Natural killer cell treated with Interleukin-12 subunit alpha and Interleukin-12 subunit beta and Interleukin-15 and Interleukin-18, amount 100 ng/mL, for 72 hours (primary cell): ENCODE measurements at regions not wholly inside any gene's neighbourhood (a gene's known extent, or its start where the extent isn't known, plus 50 kb on each side); places are given as distances from the start of the nearest gene placed in this dataset.
"Not testable (repeated sequence)": the region's sequence is repeated elsewhere in the genome, so short reads cannot be mapped to it uniquely, and the experiment has no call there.

Experiments
- ATAC-seq, 2 donors: fragments of 150-1000 bp; cut with Tn5 transposase in 1 of 2; sonication (Bioruptor Pico), chemical (Tn5 transposase) in 1 of 2; 2 replicates each; pipeline ENCODE4 v1.10.0; 2021
- DNase-seq: peaks from one replicate; pipeline ENCODE4 v3.0.0; 2022; ENCODE audit warnings: low spot score
- H3K27ac Mint-ChIP-seq, 2 donors: 1 replicate in 1 of 2; 2 replicates in 1 of 2; pipeline ENCODE4 v1.8.0; 2022; ENCODE audit warnings: mixed read lengths in 2 of 2, mild to moderate bottlenecking in 1 of 2, moderate library complexity in 1 of 2
- H3K27me3 Mint-ChIP-seq, 2 donors: 1 replicate in 1 of 2; 2 replicates in 1 of 2; pipeline ENCODE4 v1.8.0; 2022; ENCODE audit warnings: mixed read lengths in 2 of 2
- H3K36me3 Mint-ChIP-seq: one replicate; pipeline ENCODE4 v1.8.0; 2022; ENCODE audit warnings: mixed read lengths
- H3K4me1 Mint-ChIP-seq, 2 donors: 1 replicate in 1 of 2; 2 replicates in 1 of 2; pipeline ENCODE4 v1.8.0; 2022; ENCODE audit warnings: low read depth in 2 of 2, mixed read lengths in 2 of 2, mild to moderate bottlenecking in 1 of 2
- H3K4me3 Mint-ChIP-seq: one replicate; pipeline ENCODE4 v1.8.0; 2022; ENCODE audit warnings: mixed read lengths
- H3K9me3 Mint-ChIP-seq: 2 replicates; pipeline ENCODE4 v1.8.0; 2022; ENCODE audit warnings: mixed read lengths

GRCh38 chr19:37303591-37304171, 67.2 kb upstream of the ZNF527 start:
- peaks cover 0 to 4% of the 10 kb centered on the region in 2 donors for H3K27me3 Mint-ChIP-seq
- peaks cover 6% of the 10 kb centered on the region for H3K36me3 Mint-ChIP-seq
- peak overlapping the region in 1 of 2 donors; percentile 73 for H3K27ac Mint-ChIP-seq
- H3K4me1 Mint-ChIP-seq: peaks cover 0 to 4% of the 10 kb centered on the region in 2 donors
- peak overlapping the region; percentile 3 for H3K4me3 Mint-ChIP-seq
- peaks cover 4% of the 10 kb centered on the region for H3K9me3 Mint-ChIP-seq
- ATAC-seq (no peak), DNase-seq (no peak)

- Mint-ChIP-seq H3K27ac (peak overlapping the region in 1 of 2 donors; percentile 73), H3K4me3 (no peak overlapping the region), H3K36me3 (peaks cover 6% of the 10 kb centered on the region), H3K4me1 (peaks cover 0 to 4% of the 10 kb centered on the region in 2 donors), H3K9me3 (peaks cover 4% of the 10 kb centered on the region), H3K27me3 (peaks cover 0 to 4% of the 10 kb centered on the region in 2 donors)
- DNase-seq (no peak), ATAC-seq (peak in 1 of 2 donors; percentile 55)
Observed at GRCh38 chr19:37304190-37304883, 66.6 kb upstream of the ZNF527 start.

- peaks cover 4% of the 10 kb centered on the region for H3K9me3 Mint-ChIP-seq
Observed at GRCh38 chr19:37304884-37305255, 66.0 kb upstream of the ZNF527 start.

GRCh38 chr19:37306383-37306963, 64.4 kb upstream of the ZNF527 start:
- ATAC-seq: no peak
- H3K9me3 Mint-ChIP-seq: peaks cover 4% of the 10 kb centered on the region
- no peak for DNase-seq
- peaks cover 3 to 5% of the 10 kb centered on the region in 2 donors for H3K27me3 Mint-ChIP-seq
- no peak overlapping the region for H3K27ac Mint-ChIP-seq
- H3K4me3 Mint-ChIP-seq: no peak overlapping the region
- H3K4me1 Mint-ChIP-seq: peaks cover 0 to 4% of the 10 kb centered on the region in 2 donors
- peaks cover 6% of the 10 kb centered on the region for H3K36me3 Mint-ChIP-seq

More at GRCh38 chr19:37304884-37305255, 66.0 kb upstream of the ZNF527 start:
- Mint-ChIP-seq H3K27me3 (peaks cover 0 to 4% of the 10 kb centered on the region in 2 donors), H3K27ac (no peak overlapping the region), H3K36me3 (peaks cover 6% of the 10 kb centered on the region), H3K4me3 (no peak overlapping the region), H3K4me1 (peaks cover 0 to 4% of the 10 kb centered on the region in 2 donors)
- DNase-seq (no peak), ATAC-seq (no peak)

GRCh38 chr19:37309834-37310575, 60.9 kb upstream of the ZNF527 start:
- no peak overlapping the region for H3K27ac Mint-ChIP-seq
- peaks cover 4% of the 10 kb centered on the region for H3K9me3 Mint-ChIP-seq
- ATAC-seq (no peak), DNase-seq (no peak)
- H3K27me3 Mint-ChIP-seq: peaks cover 3 to 7% of the 10 kb centered on the region in 2 donors
- H3K4me3 Mint-ChIP-seq: no peak overlapping the region
- peaks cover 9% of the 10 kb centered on the region for H3K36me3 Mint-ChIP-seq
- H3K4me1 Mint-ChIP-seq: peaks cover 12 to 16% of the 10 kb centered on the region in 2 donors

GRCh38 chr19:37312531-37313334, 58.2 kb upstream of the ZNF527 start:
- peak overlapping the region; percentile 64 to 69 for H3K27ac Mint-ChIP-seq
- ATAC-seq: peak; percentile 57 to 64

GRCh38 chr19:37313335-37313627, 57.6 kb upstream of the ZNF527 start:
- H3K27ac Mint-ChIP-seq: peak overlapping the region; percentile 64 to 69

More at GRCh38 chr19:37312531-37313334, 58.2 kb upstream of the ZNF527 start:
- H3K9me3 Mint-ChIP-seq, H3K36me3 Mint-ChIP-seq, DNase-seq, H3K27me3 Mint-ChIP-seq: not testable (repeated sequence)
- H3K4me3 Mint-ChIP-seq: peak overlapping the region; percentile 77
- H3K4me1 Mint-ChIP-seq: peaks cover 16% of the 10 kb centered on the region in 2 donors

GRCh38 chr19:37317403-37318209, 53.3 kb upstream of the ZNF527 start:
- ATAC-seq (peak; percentile 99), DNase-seq (peak; percentile 96)
- H3K9me3 Mint-ChIP-seq: peaks cover 4% of the 10 kb centered on the region
- H3K4me1 Mint-ChIP-seq: peaks cover 25 to 33% of the 10 kb centered on the region in 2 donors
- H3K27ac Mint-ChIP-seq: peak overlapping the region; percentile 87 to 96
- H3K27me3 Mint-ChIP-seq: no peaks in the 10 kb centered on the region
- H3K4me3 Mint-ChIP-seq: peak overlapping the region; percentile 97
- peaks cover 18% of the 10 kb centered on the region for H3K36me3 Mint-ChIP-seq

More at GRCh38 chr19:37313335-37313627, 57.6 kb upstream of the ZNF527 start:
- Mint-ChIP-seq H3K4me1 (peaks cover 16% of the 10 kb centered on the region in 2 donors), H3K4me3 (peak overlapping the region; percentile 77), H3K27me3 (peaks cover 3 to 7% of the 10 kb centered on the region in 2 donors), H3K36me3 (peaks cover 9% of the 10 kb centered on the region), H3K9me3 (peaks cover 4% of the 10 kb centered on the region)
- ATAC-seq (no peak), DNase-seq (no peak)

- peaks cover 16% of the 10 kb centered on the region for H3K36me3 Mint-ChIP-seq
- not testable (repeated sequence) for H3K9me3 Mint-ChIP-seq, H3K27ac Mint-ChIP-seq, H3K4me3 Mint-ChIP-seq, H3K27me3 Mint-ChIP-seq, ATAC-seq, DNase-seq
- peaks cover 15 to 21% of the 10 kb centered on the region in 2 donors for H3K4me1 Mint-ChIP-seq
Observed at GRCh38 chr19:37320988-37321387, 49.9 kb upstream of the ZNF527 start.
